ENCODE measurements at regions not wholly inside any gene's neighbourhood (a gene's known extent, or its start where the extent isn't known, plus 50 kb on each side); places are given as distances from the start of the nearest gene placed in this dataset.

GRCh38 chr13:104106705-104107393 lies 1040.6 kb upstream of the SLC10A2 start:
- DNase-seq (ENCODE audit: low read depth) = no peak
- Histone ChIP-seq H3K27me3 (ENCODE audit: control insufficient read depth, insufficient read depth, low read length) (no peaks in the 10 kb centered on the region), H3K4me3 (ENCODE audit: low read depth, low read length) (no peak overlapping the region), H3K36me3 (ENCODE audit: control insufficient read depth, insufficient read depth, low read length) (no peaks in the 10 kb centered on the region)
- no peak for TF ChIP-seq CTCF (IDR thresholded peaks at IDR 0.05; ENCODE audit: insufficient read depth, low read depth, low read length)
- ChIA-PET POLR2A (no interaction called here), CTCF (no interaction called here)

GRCh38 chr13:104105418-104106355 lies 1039.5 kb upstream of the SLC10A2 start:
- TF ChIP-seq CTCF (IDR thresholded peaks at IDR 0.05; ENCODE audit: insufficient read depth, low read depth, low read length) = no peak
- H3K36me3 ChIP-seq (ENCODE audit: control insufficient read depth, insufficient read depth, low read length) = no peaks in the 10 kb centered on the region
- no peaks in the 10 kb centered on the region for H3K27me3 ChIP-seq (ENCODE audit: control insufficient read depth, insufficient read depth, low read length)
- no peak overlapping the region for H3K4me3 ChIP-seq (ENCODE audit: low read depth, low read length)
- ChIA-PET POLR2A (no interaction called here), CTCF (no interaction called here)
- DNase-seq (ENCODE audit: low read depth) = peak; percentile 76

GRCh38 chr13:104099750-104100149 lies 1033.5 kb upstream of the SLC10A2 start:
- no peak for TF ChIP-seq CTCF (IDR thresholded peaks at IDR 0.05; ENCODE audit: insufficient read depth, low read depth, low read length)
- POLR2A ChIA-PET = no interaction called here
- DNase-seq (ENCODE audit: low read depth) = no peak
- no peaks in the 10 kb centered on the region for H3K27me3 ChIP-seq (ENCODE audit: control insufficient read depth, insufficient read depth, low read length)
- no peak overlapping the region for H3K4me3 ChIP-seq (ENCODE audit: low read depth, low read length)
- H3K36me3 ChIP-seq (ENCODE audit: control insufficient read depth, insufficient read depth, low read length) = no peaks in the 10 kb centered on the region
- CTCF ChIA-PET = no interaction called here

GRCh38 chr13:104098421-104098820 lies 1032.2 kb upstream of the SLC10A2 start:
- H3K36me3 ChIP-seq (ENCODE audit: control insufficient read depth, insufficient read depth, low read length) = no peaks in the 10 kb centered on the region
- no peaks in the 10 kb centered on the region for H3K27me3 ChIP-seq (ENCODE audit: control insufficient read depth, insufficient read depth, low read length)
- DNase-seq (ENCODE audit: low read depth) = no peak
- no peak overlapping the region for H3K4me3 ChIP-seq (ENCODE audit: low read depth, low read length)
- CTCF ChIA-PET = no interaction called here
- TF ChIP-seq CTCF (IDR thresholded peaks at IDR 0.05; ENCODE audit: insufficient read depth, low read depth, low read length) = no peak
- POLR2A ChIA-PET = no interaction called here

- no peak overlapping the region for H3K4me3 ChIP-seq (ENCODE audit: low read depth, low read length)
- ChIA-PET POLR2A (no interaction called here), CTCF (no interaction called here)
- TF ChIP-seq CTCF (IDR thresholded peaks at IDR 0.05; ENCODE audit: insufficient read depth, low read depth, low read length) = no peak
- H3K27me3 ChIP-seq (ENCODE audit: control insufficient read depth, insufficient read depth, low read length) = no peaks in the 10 kb centered on the region
- DNase-seq (ENCODE audit: low read depth) = peak; percentile 18
- H3K36me3 ChIP-seq (ENCODE audit: control insufficient read depth, insufficient read depth, low read length) = no peaks in the 10 kb centered on the region
Measured at GRCh38 chr13:104086759-104087158, 1020.5 kb upstream of the SLC10A2 start.

Measured in BJ (cell line).